ENCODE measurements at regions not wholly inside any gene's neighbourhood (a gene's known extent, or its start where the extent isn't known, plus 50 kb on each side); places are given as distances from the start of the nearest gene placed in this dataset.
"Not testable (repeated sequence)": the region's sequence is repeated elsewhere in the genome, so short reads cannot be mapped to it uniquely, and the experiment has no call there.

DNA sequence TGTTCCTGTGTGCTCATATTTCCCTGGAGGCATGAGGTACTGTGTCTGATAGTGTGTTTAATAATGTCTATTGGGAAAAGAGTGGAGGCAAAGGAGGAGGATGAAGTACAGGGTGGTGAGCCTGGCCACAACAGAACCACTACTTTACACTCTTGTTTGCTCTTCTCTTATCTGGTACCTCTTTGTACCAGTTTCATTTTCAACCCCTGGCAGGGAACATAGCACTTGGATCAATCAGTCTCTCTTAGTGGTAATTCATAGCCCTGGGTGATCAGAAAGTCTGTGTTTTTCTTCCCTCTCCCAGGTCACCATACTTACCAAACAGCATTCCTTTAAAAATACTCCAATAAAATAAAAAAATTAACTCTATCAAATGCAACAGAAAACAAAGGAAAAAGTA lies 105.4 kb downstream of the DMRT2 start:
- H3K9me3 ChIP-seq (ENCODE audit: control insufficient read depth in 5 of 5, low read length in 5 of 5), result peaks cover 0 to 2% (median 0%) of the 10 kb centered on the region in 5 donors
- peaks cover 0 to 3% (median 0%) of the 10 kb centered on the region in 5 donors for H3K4me1 ChIP-seq (ENCODE audit: control insufficient read depth in 5 of 5, insufficient read depth in 5 of 5, low read length in 5 of 5)
- H3K36me3 ChIP-seq (ENCODE audit: control insufficient read depth in 5 of 5, insufficient read depth in 5 of 5, low read length in 5 of 5), result no peaks in the 10 kb centered on the region
- no peak overlapping the region for H3K9ac ChIP-seq (ENCODE audit: low read length in 5 of 5)
- no peak overlapping the region for H3K4me3 ChIP-seq (ENCODE audit: low read depth in 1 of 5, low read length in 5 of 5)
- H3K27me3 ChIP-seq (ENCODE audit: control insufficient read depth in 5 of 5, insufficient read depth in 4 of 5, low read length in 5 of 5), result no peaks in the 10 kb centered on the region
- no peak overlapping the region for H3K27ac ChIP-seq (ENCODE audit: low read depth, low read length)

GRCh38 chr9:1156794-1157550 lies 106.8 kb downstream of the DMRT2 start:
- Histone ChIP-seq H3K27ac (ENCODE audit: low read depth, low read length) (no peak overlapping the region), H3K36me3 (ENCODE audit: control insufficient read depth in 5 of 5, insufficient read depth in 5 of 5, low read length in 5 of 5) (no peaks in the 10 kb centered on the region), H3K27me3 (ENCODE audit: control insufficient read depth in 5 of 5, insufficient read depth in 4 of 5, low read length in 5 of 5) (no peaks in the 10 kb centered on the region), H3K9ac (ENCODE audit: low read length in 5 of 5) (no peak overlapping the region), H3K4me1 (ENCODE audit: control insufficient read depth in 5 of 5, insufficient read depth in 5 of 5, low read length in 5 of 5) (peaks cover 0 to 3% (median 0%) of the 10 kb centered on the region in 5 donors), H3K4me3 (ENCODE audit: low read depth in 1 of 5, low read length in 5 of 5) (no peak overlapping the region), H3K9me3 (ENCODE audit: control insufficient read depth in 5 of 5, low read length in 5 of 5) (peaks cover 0 to 2% (median 0%) of the 10 kb centered on the region in 5 donors)

DNA sequence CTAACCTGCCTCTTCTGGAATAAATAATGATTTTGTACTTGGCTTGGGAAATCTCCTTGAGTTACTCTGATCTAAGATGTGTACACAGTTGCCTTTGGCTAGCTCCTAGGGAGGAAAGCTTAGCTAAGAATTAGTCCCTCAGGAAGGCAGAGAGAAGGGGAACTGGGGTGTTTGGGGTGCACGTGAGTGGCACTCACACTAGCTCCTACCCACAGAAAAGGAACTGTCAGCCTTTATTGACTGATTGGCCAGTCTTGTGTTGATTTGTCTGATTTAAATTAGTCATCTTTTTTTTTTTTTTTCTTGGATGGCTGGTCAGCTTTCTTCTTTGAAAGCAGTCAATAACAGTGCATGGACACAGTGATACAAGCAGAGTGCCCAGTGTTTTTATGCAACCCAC lies 107.7 kb downstream of the DMRT2 start:
- Histone ChIP-seq H3K4me1 (ENCODE audit: control insufficient read depth in 5 of 5, insufficient read depth in 5 of 5, low read length in 5 of 5) (peaks cover 0 to 3% (median 0%) of the 10 kb centered on the region in 5 donors), H3K9ac (ENCODE audit: low read length in 5 of 5) (no peak overlapping the region), H3K9me3 (ENCODE audit: control insufficient read depth in 5 of 5, low read length in 5 of 5) (peaks cover 0 to 2% (median 0%) of the 10 kb centered on the region in 5 donors), H3K36me3 (ENCODE audit: control insufficient read depth in 5 of 5, insufficient read depth in 5 of 5, low read length in 5 of 5) (no peaks in the 10 kb centered on the region), H3K27ac (ENCODE audit: low read depth, low read length) (no peak overlapping the region), H3K4me3 (ENCODE audit: low read depth in 1 of 5, low read length in 5 of 5) (no peak overlapping the region), H3K27me3 (ENCODE audit: control insufficient read depth in 5 of 5, insufficient read depth in 4 of 5, low read length in 5 of 5) (no peaks in the 10 kb centered on the region)

- H3K9ac ChIP-seq (ENCODE audit: low read length in 5 of 5), result no peak overlapping the region
- H3K27me3 ChIP-seq (ENCODE audit: control insufficient read depth in 5 of 5, insufficient read depth in 4 of 5, low read length in 5 of 5), result no peaks in the 10 kb centered on the region
- H3K9me3 ChIP-seq (ENCODE audit: control insufficient read depth in 5 of 5, low read length in 5 of 5), result peaks cover 0 to 6% (median 4%) of the 10 kb centered on the region in 5 donors
- peaks cover 0 to 2% (median 0%) of the 10 kb centered on the region in 5 donors for H3K36me3 ChIP-seq (ENCODE audit: control insufficient read depth in 5 of 5, insufficient read depth in 5 of 5, low read length in 5 of 5)
- peaks cover 0 to 4% (median 0%) of the 10 kb centered on the region in 5 donors for H3K4me1 ChIP-seq (ENCODE audit: control insufficient read depth in 5 of 5, insufficient read depth in 5 of 5, low read length in 5 of 5)
- H3K27ac ChIP-seq (ENCODE audit: low read depth, low read length), result no peak overlapping the region
- H3K4me3 ChIP-seq (ENCODE audit: low read depth in 1 of 5, low read length in 5 of 5), result no peak overlapping the region
These were observed 120.8 kb downstream of the DMRT2 start for GRCh38 chr9:1170918-1171317.

DNA sequence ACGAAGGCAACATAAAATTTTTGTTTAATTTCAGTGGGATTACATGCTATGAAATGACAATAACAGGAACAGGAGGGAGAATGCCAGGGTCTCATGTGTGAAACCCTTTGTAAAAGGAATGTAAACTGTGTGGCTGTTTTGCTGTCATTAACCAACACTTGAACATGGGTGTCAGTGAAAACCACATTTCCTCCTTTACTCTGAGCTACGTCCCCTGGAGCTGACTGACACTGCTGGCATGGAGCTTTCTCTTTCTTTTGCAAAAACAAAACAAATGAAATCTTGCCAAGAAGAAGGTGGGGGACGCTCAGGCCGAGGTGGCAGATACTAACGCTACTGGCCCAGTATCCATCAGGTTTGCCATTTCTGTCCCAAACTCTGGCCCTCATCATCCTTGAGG lies 121.4 kb downstream of the DMRT2 start:
- Histone ChIP-seq H3K9me3 (ENCODE audit: control insufficient read depth in 5 of 5, low read length in 5 of 5) (peaks cover 0 to 6% (median 4%) of the 10 kb centered on the region in 5 donors), H3K4me3 (ENCODE audit: low read depth in 1 of 5, low read length in 5 of 5) (no peak overlapping the region), H3K27me3 (ENCODE audit: control insufficient read depth in 5 of 5, insufficient read depth in 4 of 5, low read length in 5 of 5) (no peaks in the 10 kb centered on the region), H3K27ac (ENCODE audit: low read depth, low read length) (no peak overlapping the region), H3K36me3 (ENCODE audit: control insufficient read depth in 5 of 5, insufficient read depth in 5 of 5, low read length in 5 of 5) (peaks cover 0 to 2% (median 0%) of the 10 kb centered on the region in 5 donors), H3K9ac (ENCODE audit: low read length in 5 of 5) (no peak overlapping the region), H3K4me1 (ENCODE audit: control insufficient read depth in 5 of 5, insufficient read depth in 5 of 5, low read length in 5 of 5) (peaks cover 0 to 4% (median 0%) of the 10 kb centered on the region in 5 donors)

DNA sequence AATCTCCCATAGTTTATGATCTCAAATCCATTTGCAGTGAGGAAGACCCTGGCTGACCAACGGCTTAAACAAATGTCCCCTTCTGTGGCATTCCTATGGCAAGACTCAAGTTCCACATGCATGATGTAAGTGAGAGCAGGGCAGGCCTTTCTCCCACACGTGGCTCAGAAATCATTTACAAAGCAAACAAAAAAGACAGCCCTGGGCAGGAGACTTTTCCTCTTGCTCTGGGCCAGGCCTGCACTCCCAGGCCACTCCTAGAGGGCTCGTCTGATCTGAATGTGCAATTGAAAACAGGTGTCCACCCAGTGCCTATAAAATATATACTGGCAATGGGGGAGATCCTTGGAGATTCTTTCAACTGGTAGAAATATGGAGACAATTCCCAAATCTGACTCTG lies 123.1 kb downstream of the DMRT2 start:
- H3K27me3 ChIP-seq (ENCODE audit: control insufficient read depth in 5 of 5, insufficient read depth in 4 of 5, low read length in 5 of 5), result no peaks in the 10 kb centered on the region
- no peak overlapping the region for H3K4me3 ChIP-seq (ENCODE audit: low read depth in 1 of 5, low read length in 5 of 5)
- peaks cover 0 to 2% (median 0%) of the 10 kb centered on the region in 5 donors for H3K36me3 ChIP-seq (ENCODE audit: control insufficient read depth in 5 of 5, insufficient read depth in 5 of 5, low read length in 5 of 5)
- H3K27ac ChIP-seq (ENCODE audit: low read depth, low read length), result no peak overlapping the region
- peaks cover 0 to 4% (median 0%) of the 10 kb centered on the region in 5 donors for H3K4me1 ChIP-seq (ENCODE audit: control insufficient read depth in 5 of 5, insufficient read depth in 5 of 5, low read length in 5 of 5)
- no peak overlapping the region for H3K9ac ChIP-seq (ENCODE audit: low read length in 5 of 5)
- peaks cover 0 to 5% (median 2%) of the 10 kb centered on the region in 5 donors for H3K9me3 ChIP-seq (ENCODE audit: control insufficient read depth in 5 of 5, low read length in 5 of 5)

- Histone ChIP-seq H3K4me1 (ENCODE audit: control insufficient read depth in 5 of 5, insufficient read depth in 5 of 5, low read length in 5 of 5) (peaks cover 0 to 4% (median 0%) of the 10 kb centered on the region in 5 donors), H3K9me3 (ENCODE audit: control insufficient read depth in 5 of 5, low read length in 5 of 5) (peaks cover 0 to 4% (median 0%) of the 10 kb centered on the region in 5 donors), H3K36me3 (ENCODE audit: control insufficient read depth in 5 of 5, insufficient read depth in 5 of 5, low read length in 5 of 5) (no peaks in the 10 kb centered on the region), H3K27ac (ENCODE audit: low read depth, low read length) (no peak overlapping the region), H3K9ac (ENCODE audit: low read length in 5 of 5) (no peak overlapping the region), H3K27me3 (ENCODE audit: control insufficient read depth in 5 of 5, insufficient read depth in 4 of 5, low read length in 5 of 5) (no peaks in the 10 kb centered on the region), H3K4me3 (ENCODE audit: low read depth in 1 of 5, low read length in 5 of 5) (no peak overlapping the region)
These were observed 123.8 kb downstream of the DMRT2 start for GRCh38 chr9:1173993-1174392.

GRCh38 chr9:1179366-1179765 lies 129.2 kb downstream of the DMRT2 start:
- Histone ChIP-seq H3K9me3 (ENCODE audit: control insufficient read depth in 5 of 5, low read length in 5 of 5) (peaks cover 0 to 2% (median 0%) of the 10 kb centered on the region in 5 donors), H3K27me3 (ENCODE audit: control insufficient read depth in 5 of 5, insufficient read depth in 4 of 5, low read length in 5 of 5) (no peaks in the 10 kb centered on the region), H3K4me3 (ENCODE audit: low read depth in 1 of 5, low read length in 5 of 5) (no peak overlapping the region), H3K36me3 (ENCODE audit: control insufficient read depth in 5 of 5, insufficient read depth in 5 of 5, low read length in 5 of 5) (no peaks in the 10 kb centered on the region), H3K4me1 (ENCODE audit: control insufficient read depth in 5 of 5, insufficient read depth in 5 of 5, low read length in 5 of 5) (peaks cover 0 to 4% (median 0%) of the 10 kb centered on the region in 5 donors), H3K27ac (ENCODE audit: low read depth, low read length) (no peak overlapping the region), H3K9ac (ENCODE audit: low read length in 5 of 5) (no peak overlapping the region)

- H3K36me3 ChIP-seq (ENCODE audit: control insufficient read depth in 5 of 5, insufficient read depth in 5 of 5, low read length in 5 of 5), result no peaks in the 10 kb centered on the region
- no peak overlapping the region for H3K4me3 ChIP-seq (ENCODE audit: low read depth in 1 of 5, low read length in 5 of 5)
These were observed 134.0 kb downstream of the DMRT2 start for GRCh38 chr9:1184146-1184545.

GRCh38 chr9:1187137-1187536 lies 137.0 kb downstream of the DMRT2 start:
- H3K4me3 ChIP-seq (ENCODE audit: low read depth in 1 of 5, low read length in 5 of 5); H3K36me3 ChIP-seq (ENCODE audit: control insufficient read depth in 5 of 5, insufficient read depth in 5 of 5, low read length in 5 of 5); H3K27me3 ChIP-seq (ENCODE audit: control insufficient read depth in 5 of 5, insufficient read depth in 4 of 5, low read length in 5 of 5); H3K27ac ChIP-seq (ENCODE audit: low read depth, low read length); H3K4me1 ChIP-seq (ENCODE audit: control insufficient read depth in 5 of 5, insufficient read depth in 5 of 5, low read length in 5 of 5); H3K9ac ChIP-seq (ENCODE audit: low read length in 5 of 5): not testable (repeated sequence)
- peaks cover 0 to 12% (median 7%) of the 10 kb centered on the region in 5 donors for H3K9me3 ChIP-seq (ENCODE audit: control insufficient read depth in 5 of 5, low read length in 5 of 5)

More at GRCh38 chr9:1184146-1184545, 134.0 kb downstream of the DMRT2 start:
- no peak overlapping the region for H3K9ac ChIP-seq (ENCODE audit: low read length in 5 of 5)
- H3K27me3 ChIP-seq (ENCODE audit: control insufficient read depth in 5 of 5, insufficient read depth in 4 of 5, low read length in 5 of 5), result no peaks in the 10 kb centered on the region
- H3K9me3 ChIP-seq (ENCODE audit: control insufficient read depth in 5 of 5, low read length in 5 of 5), result peaks cover 0 to 12% (median 7%) of the 10 kb centered on the region in 5 donors
- H3K4me1 ChIP-seq (ENCODE audit: control insufficient read depth in 5 of 5, insufficient read depth in 5 of 5, low read length in 5 of 5), result no peaks in the 10 kb centered on the region
- H3K27ac ChIP-seq (ENCODE audit: low read depth, low read length), result no peak overlapping the region
